Astrocyte (in vitro differentiated cells and primary cell): ENCODE measurements at regions not wholly inside any gene's neighbourhood (a gene's known extent, or its start where the extent isn't known, plus 50 kb on each side); places are given as distances from the start of the nearest gene placed in this dataset.

Experiments used
- DNase-seq: peaks from one replicate; pipeline ENCODE4 v3.0.0-alpha.2; 2010; ENCODE audit warnings: low read depth
- FAIRE-seq: peaks from 2 replicates; lab custom pipeline; 2011; peaks lifted over from hg19 to GRCh38; lab: Jason Lieb, UNC
- H2AFZ ChIP-seq: 2 replicates; pipeline ENCODE4 v1.6.0; 2012; ENCODE audit warnings: low read depth, low read length, inconsistent platforms
- H3K27ac ChIP-seq: 2 replicates; pipeline ENCODE4 v1.5.1; 2011; ENCODE audit warnings: low read depth, low read length, inconsistent platforms
- H3K27me3 ChIP-seq: 2 replicates; pipeline ENCODE4 v1.6.0; 2011; ENCODE audit warnings: low read length, inconsistent platforms; ENCODE audit not compliant: insufficient read depth
- H3K36me3 ChIP-seq: 2 replicates; pipeline ENCODE4 v1.5.1; 2011; ENCODE audit warnings: low read length, inconsistent platforms; ENCODE audit not compliant: insufficient read depth
- H3K4me1 ChIP-seq: 2 replicates; pipeline ENCODE4 v1.5.1; 2011; ENCODE audit warnings: low read length, inconsistent platforms; ENCODE audit not compliant: insufficient read depth
- H3K4me2 ChIP-seq: 2 replicates; pipeline ENCODE4 v1.6.0; 2012; ENCODE audit warnings: low read length, inconsistent platforms
- H3K4me3 ChIP-seq: 2 replicates; pipeline ENCODE4 v1.5.1; 2011; ENCODE audit warnings: low read depth, mild to moderate bottlenecking, low read length, inconsistent platforms; ENCODE audit not compliant: insufficient read depth
- H3K79me2 ChIP-seq: 2 replicates; pipeline ENCODE4 v1.6.0; 2012; ENCODE audit warnings: mild to moderate bottlenecking, low read length, inconsistent platforms; ENCODE audit not compliant: insufficient read depth
- H3K9ac ChIP-seq: 2 replicates; pipeline ENCODE4 v1.6.0; 2012; ENCODE audit warnings: mild to moderate bottlenecking, low read length, inconsistent platforms
- H3K9me3 ChIP-seq: 2 replicates; pipeline ENCODE4 v1.5.1; 2012; ENCODE audit warnings: low read depth, mild to moderate bottlenecking, low read length, inconsistent platforms; ENCODE audit not compliant: insufficient read depth
- H4K20me1 ChIP-seq: 2 replicates; pipeline ENCODE4 v1.6.0; 2012; ENCODE audit warnings: low read length, inconsistent platforms; ENCODE audit not compliant: insufficient read depth
- H3K27ac Mint-ChIP-seq: one replicate; pipeline ENCODE4 v1.8.0; 2021; ENCODE audit warnings: mild to moderate bottlenecking, mixed read lengths; ENCODE audit not compliant: unreplicated experiment
- H3K27me3 Mint-ChIP-seq: one replicate; pipeline ENCODE4 v1.8.0; 2021; ENCODE audit warnings: low read depth, mixed read lengths; ENCODE audit not compliant: unreplicated experiment
- H3K36me3 Mint-ChIP-seq: one replicate; pipeline ENCODE4 v1.8.0; 2021; ENCODE audit warnings: low read depth, mixed read lengths; ENCODE audit not compliant: unreplicated experiment
- H3K4me1 Mint-ChIP-seq: one replicate; pipeline ENCODE4 v1.8.0; 2021; ENCODE audit warnings: low read depth, mixed read lengths; ENCODE audit not compliant: unreplicated experiment
- H3K4me3 Mint-ChIP-seq: one replicate; pipeline ENCODE4 v1.8.0; 2021; ENCODE audit warnings: mild to moderate bottlenecking, moderate library complexity, mixed read lengths; ENCODE audit not compliant: unreplicated experiment
- H3K9me3 Mint-ChIP-seq: one replicate; pipeline ENCODE4 v1.8.0; 2021; ENCODE audit warnings: mild to moderate bottlenecking, mixed read lengths; ENCODE audit not compliant: unreplicated experiment
- CTCF ChIP-seq: IDR thresholded peaks from 2 replicates; pipeline ENCODE4 v1.5.1; 2011; ENCODE audit warnings: low read depth, mild to moderate bottlenecking, inconsistent platforms, low read length, moderate library complexity; ENCODE audit not compliant: insufficient read depth
- EZH2 ChIP-seq: IDR thresholded peaks from 2 replicates; pipeline ENCODE4 v1.6.1; 2012; ENCODE audit warnings: mild to moderate bottlenecking, low read length, inconsistent platforms; ENCODE audit not compliant: insufficient read depth

GRCh38 chr10:125299461-125299860 lies 139.1 kb upstream of the CTBP2 start:
- H3K9me3 Mint-ChIP-seq = peaks cover 2% of the 10 kb centered on the region
- H3K4me1 Mint-ChIP-seq = no peaks in the 10 kb centered on the region
- no peak overlapping the region for H2AFZ ChIP-seq
- no peaks in the 10 kb centered on the region for H3K79me2 ChIP-seq
- H3K27me3 Mint-ChIP-seq = peaks cover 10% of the 10 kb centered on the region
- no peaks in the 10 kb centered on the region for H4K20me1 ChIP-seq
- no peak overlapping the region for H3K4me2 ChIP-seq
- H3K36me3 ChIP-seq = no peaks in the 10 kb centered on the region
- H3K4me3 ChIP-seq = no peak overlapping the region
- no peak for FAIRE-seq
- TF ChIP-seq EZH2 (no peak), CTCF (no peak)
- no peak overlapping the region for H3K27ac ChIP-seq
- H3K9me3 ChIP-seq = no peaks in the 10 kb centered on the region
- H3K4me3 Mint-ChIP-seq = no peak overlapping the region
- DNase-seq = no peak
- H3K36me3 Mint-ChIP-seq = no peaks in the 10 kb centered on the region
- H3K4me1 ChIP-seq = no peaks in the 10 kb centered on the region
- no peaks in the 10 kb centered on the region for H3K27me3 ChIP-seq
- no peak overlapping the region for H3K27ac Mint-ChIP-seq
- H3K9ac ChIP-seq = no peak overlapping the region

- H4K20me1 ChIP-seq = no peaks in the 10 kb centered on the region
- H3K4me2 ChIP-seq = no peak overlapping the region
- no peaks in the 10 kb centered on the region for H3K36me3 ChIP-seq
- no peak for FAIRE-seq
- no peaks in the 10 kb centered on the region for H3K4me1 ChIP-seq
- H3K9ac ChIP-seq = no peak overlapping the region
- no peaks in the 10 kb centered on the region for H3K27me3 ChIP-seq
- TF ChIP-seq CTCF (no peak), EZH2 (no peak)
- H3K36me3 Mint-ChIP-seq = no peaks in the 10 kb centered on the region
- H3K4me1 Mint-ChIP-seq = no peaks in the 10 kb centered on the region
- H3K4me3 ChIP-seq = no peak overlapping the region
- H3K4me3 Mint-ChIP-seq = no peak overlapping the region
- H3K27ac ChIP-seq = no peak overlapping the region
- H3K9me3 ChIP-seq = no peaks in the 10 kb centered on the region
- H3K79me2 ChIP-seq = no peaks in the 10 kb centered on the region
- DNase-seq = no peak
- peaks cover 2% of the 10 kb centered on the region for H3K9me3 Mint-ChIP-seq
- H3K27ac Mint-ChIP-seq = no peak overlapping the region
- H2AFZ ChIP-seq = no peak overlapping the region
- peaks cover 12% of the 10 kb centered on the region for H3K27me3 Mint-ChIP-seq
These were observed 136.2 kb upstream of the CTBP2 start for GRCh38 chr10:125296598-125296997.

GRCh38 chr10:125294109-125294508 lies 133.7 kb upstream of the CTBP2 start:
- Mint-ChIP-seq H3K9me3 (peaks cover 2% of the 10 kb centered on the region), H3K36me3 (no peaks in the 10 kb centered on the region), H3K4me1 (no peaks in the 10 kb centered on the region), H3K27ac (no peak overlapping the region), H3K4me3 (no peak overlapping the region), H3K27me3 (peaks cover 14% of the 10 kb centered on the region)
- no peaks in the 10 kb centered on the region for H3K9me3 ChIP-seq
- H3K27ac ChIP-seq = no peak overlapping the region
- DNase-seq (no peak), FAIRE-seq (no peak)
- H3K4me2 ChIP-seq = no peak overlapping the region
- no peaks in the 10 kb centered on the region for H3K4me1 ChIP-seq
- H3K4me3 ChIP-seq = no peak overlapping the region
- no peaks in the 10 kb centered on the region for H3K27me3 ChIP-seq
- H4K20me1 ChIP-seq = no peaks in the 10 kb centered on the region
- H2AFZ ChIP-seq = no peak overlapping the region
- H3K9ac ChIP-seq = no peak overlapping the region
- no peaks in the 10 kb centered on the region for H3K79me2 ChIP-seq
- no peak for TF ChIP-seq CTCF
- no peak for TF ChIP-seq EZH2
- H3K36me3 ChIP-seq = no peaks in the 10 kb centered on the region
